ENCODE measurements at regions not wholly inside any gene's neighbourhood (a gene's known extent, or its start where the extent isn't known, plus 50 kb on each side); places are given as distances from the start of the nearest gene placed in this dataset.

DNA sequence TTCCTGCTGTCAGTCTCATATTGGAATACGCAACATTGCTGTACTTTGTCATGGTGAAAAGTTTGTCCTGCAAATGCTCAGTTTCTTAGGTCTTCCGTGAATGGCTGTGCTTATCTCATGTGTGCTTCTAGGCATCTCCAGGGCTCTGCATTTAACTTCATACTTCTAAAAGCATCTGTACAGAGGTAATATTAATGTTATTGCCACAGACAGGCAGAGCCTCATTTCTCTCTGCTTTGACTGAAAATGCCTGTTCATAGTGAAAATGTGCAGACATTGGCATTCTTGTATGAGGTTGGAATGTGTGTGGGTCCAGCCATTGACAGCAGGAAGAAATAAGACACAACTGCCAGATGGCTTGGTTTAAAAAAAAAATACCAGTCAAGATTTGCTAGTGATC is 140.1 kb upstream of the TTC29 start:
- no peak for TF ChIP-seq MYC (IDR thresholded peaks at IDR 0.05; ENCODE audit: low read depth, low read length)
- no peak for TF ChIP-seq POLR2A (IDR thresholded peaks at IDR 0.05; ENCODE audit: extremely low read depth, insufficient read length)
- TF ChIP-seq, protein P1, sequence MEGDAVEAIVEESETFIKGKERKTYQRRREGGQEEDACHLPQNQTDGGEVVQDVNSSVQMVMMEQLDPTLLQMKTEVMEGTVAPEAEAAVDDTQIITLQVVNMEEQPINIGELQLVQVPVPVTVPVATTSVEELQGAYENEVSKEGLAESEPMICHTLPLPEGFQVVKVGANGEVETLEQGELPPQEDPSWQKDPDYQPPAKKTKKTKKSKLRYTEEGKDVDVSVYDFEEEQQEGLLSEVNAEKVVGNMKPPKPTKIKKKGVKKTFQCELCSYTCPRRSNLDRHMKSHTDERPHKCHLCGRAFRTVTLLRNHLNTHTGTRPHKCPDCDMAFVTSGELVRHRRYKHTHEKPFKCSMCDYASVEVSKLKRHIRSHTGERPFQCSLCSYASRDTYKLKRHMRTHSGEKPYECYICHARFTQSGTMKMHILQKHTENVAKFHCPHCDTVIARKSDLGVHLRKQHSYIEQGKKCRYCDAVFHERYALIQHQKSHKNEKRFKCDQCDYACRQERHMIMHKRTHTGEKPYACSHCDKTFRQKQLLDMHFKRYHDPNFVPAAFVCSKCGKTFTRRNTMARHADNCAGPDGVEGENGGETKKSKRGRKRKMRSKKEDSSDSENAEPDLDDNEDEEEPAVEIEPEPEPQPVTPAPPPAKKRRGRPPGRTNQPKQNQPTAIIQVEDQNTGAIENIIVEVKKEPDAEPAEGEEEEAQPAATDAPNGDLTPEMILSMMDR (IDR thresholded peaks at IDR 0.05; ENCODE audit: low read depth, low read length) = no peak
- TF ChIP-seq, protein P2, sequence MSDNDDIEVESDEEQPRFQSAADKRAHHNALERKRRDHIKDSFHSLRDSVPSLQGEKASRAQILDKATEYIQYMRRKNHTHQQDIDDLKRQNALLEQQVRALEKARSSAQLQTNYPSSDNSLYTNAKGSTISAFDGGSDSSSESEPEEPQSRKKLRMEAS (IDR thresholded peaks at IDR 0.05; ENCODE audit: low read depth, low read length) = no peak
- DNase-seq (ENCODE audit: low read depth) = no peak
- H3K4me3 ChIP-seq (ENCODE audit: low read depth, low read length) = no peak overlapping the region

- no peak for DNase-seq (ENCODE audit: low read depth)
Measured at GRCh38 chr4:147088146-147088545, 142.5 kb upstream of the TTC29 start.

DNA sequence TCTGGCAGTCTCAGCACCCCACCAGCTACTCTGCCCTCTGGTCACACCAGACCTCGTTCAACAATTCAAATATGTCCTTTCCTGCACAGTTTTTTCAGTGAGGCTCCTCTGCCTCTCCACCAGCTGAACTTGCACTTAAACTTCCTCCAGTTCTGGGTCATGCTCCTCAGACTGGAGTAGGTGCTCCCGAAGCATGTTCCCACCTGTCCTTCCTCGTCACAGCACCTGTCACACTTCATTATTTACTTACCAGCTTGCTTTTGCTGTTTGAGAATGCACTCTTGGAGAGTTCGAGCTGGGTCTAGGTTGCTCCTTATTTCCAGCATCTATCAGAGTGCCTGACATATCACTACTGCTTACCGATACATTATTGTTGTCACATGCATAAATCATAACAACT is 144.8 kb upstream of the TTC29 start:
- no peak for DNase-seq (ENCODE audit: low read depth)
- H3K4me3 ChIP-seq (ENCODE audit: low read depth, low read length) = no peak overlapping the region
- TF ChIP-seq MYC (IDR thresholded peaks at IDR 0.05; ENCODE audit: low read depth, low read length) = no peak
- TF ChIP-seq, protein P1 (IDR thresholded peaks at IDR 0.05; ENCODE audit: low read depth, low read length) = no peak
- TF ChIP-seq POLR2A (IDR thresholded peaks at IDR 0.05; ENCODE audit: extremely low read depth, insufficient read length) = no peak
- TF ChIP-seq, protein P2 (IDR thresholded peaks at IDR 0.05; ENCODE audit: low read depth, low read length) = no peak

More at GRCh38 chr4:147088146-147088545, 142.5 kb upstream of the TTC29 start:
- no peak overlapping the region for H3K4me3 ChIP-seq (ENCODE audit: low read depth, low read length)
- TF ChIP-seq POLR2A (IDR thresholded peaks at IDR 0.05; ENCODE audit: extremely low read depth, insufficient read length) = no peak

DNA sequence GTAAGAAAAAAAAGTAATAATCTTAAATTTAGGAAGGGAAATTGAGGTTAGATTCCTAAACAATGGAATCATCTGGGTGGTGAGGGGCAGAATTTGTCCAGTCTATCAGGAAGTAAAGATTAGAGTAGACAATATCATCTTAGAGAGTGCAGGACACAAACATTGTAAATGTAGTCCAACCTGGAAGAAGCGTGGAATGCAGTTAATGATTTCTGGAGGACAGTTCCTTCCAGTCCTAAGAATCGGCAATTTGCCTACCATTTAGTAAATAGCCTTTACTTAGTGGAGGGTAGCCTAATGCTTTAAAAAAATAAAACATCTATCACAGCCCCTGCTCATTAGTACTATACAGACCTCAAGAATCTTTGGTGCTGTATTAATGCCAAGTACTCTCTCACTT is 147.5 kb upstream of the TTC29 start:
- H3K4me3 ChIP-seq (ENCODE audit: low read depth, low read length) = no peak overlapping the region
- DNase-seq (ENCODE audit: low read depth) = no peak
- TF ChIP-seq, protein P2 (IDR thresholded peaks at IDR 0.05; ENCODE audit: low read depth, low read length) = no peak
- no peak for TF ChIP-seq MYC (IDR thresholded peaks at IDR 0.05; ENCODE audit: low read depth, low read length)
- TF ChIP-seq, protein P1 (IDR thresholded peaks at IDR 0.05; ENCODE audit: low read depth, low read length) = no peak
- no peak for TF ChIP-seq POLR2A (IDR thresholded peaks at IDR 0.05; ENCODE audit: extremely low read depth, insufficient read length)

- no peak overlapping the region for H3K4me3 ChIP-seq (ENCODE audit: low read depth, low read length)
- TF ChIP-seq POLR2A (IDR thresholded peaks at IDR 0.05; ENCODE audit: extremely low read depth, insufficient read length) (no peak), MYC (IDR thresholded peaks at IDR 0.05; ENCODE audit: low read depth, low read length) (no peak)
- TF ChIP-seq, protein P2 (IDR thresholded peaks at IDR 0.05; ENCODE audit: low read depth, low read length) = no peak
- TF ChIP-seq, protein P1 (IDR thresholded peaks at IDR 0.05; ENCODE audit: low read depth, low read length) = no peak
- no peak for DNase-seq (ENCODE audit: low read depth)
Measured at GRCh38 chr4:147094238-147094637, 148.6 kb upstream of the TTC29 start.

- H3K4me3 ChIP-seq (ENCODE audit: low read depth, low read length) = no peak overlapping the region
- no peak for TF ChIP-seq POLR2A (IDR thresholded peaks at IDR 0.05; ENCODE audit: extremely low read depth, insufficient read length)
- TF ChIP-seq MYC (IDR thresholded peaks at IDR 0.05; ENCODE audit: low read depth, low read length) = no peak
- TF ChIP-seq, protein P1 (IDR thresholded peaks at IDR 0.05; ENCODE audit: low read depth, low read length) = peak; percentile 31
- TF ChIP-seq, protein P2 (IDR thresholded peaks at IDR 0.05; ENCODE audit: low read depth, low read length) = no peak
- DNase-seq (ENCODE audit: low read depth) = peak; percentile 45
Measured at GRCh38 chr4:147096667-147097604, 151.3 kb upstream of the TTC29 start.
